Activated CD4-positive, alpha-beta memory T cell treated with anti-CD3 and anti-CD28 coated beads, Interleukin-2, amount 10 ng/mL, durations not matched to agents 7 days and 5 days (primary cell): ENCODE measurements at regions not wholly inside any gene's neighbourhood (a gene's known extent, or its start where the extent isn't known, plus 50 kb on each side); places are given as distances from the start of the nearest gene placed in this dataset.

Experiments used
- CTCF ChIA-PET: fragments of 350-600 bp; sonication (Branson Sonifier 250); formaldehyde crosslinking; loops from one replicate; lab custom pipeline; 2021; ENCODE audit warnings: antibody characterized with exemption, inconsistent platforms; lab: Charles Lee
- POLR2A ChIA-PET: fragments of 350-600 bp; sonication (Branson Sonifier 250); formaldehyde crosslinking; loops from one replicate; lab custom pipeline; 2021; ENCODE audit warnings: antibody characterized with exemption; lab: Charles Lee
- DNase-seq: peaks from one replicate; pipeline ENCODE4 v3.0.0-alpha.2; 2020
- H3K27ac Mint-ChIP-seq: one replicate; pipeline ENCODE4 v1.8.0; 2021; ENCODE audit warnings: mild to moderate bottlenecking, mixed read lengths
- H3K27me3 Mint-ChIP-seq: one replicate; pipeline ENCODE4 v1.8.0; 2021; ENCODE audit warnings: mixed read lengths
- H3K36me3 Mint-ChIP-seq: one replicate; pipeline ENCODE4 v1.8.0; 2021; ENCODE audit warnings: low read depth, mixed read lengths
- H3K4me1 Mint-ChIP-seq: one replicate; pipeline ENCODE4 v1.8.0; 2021; ENCODE audit warnings: mixed read lengths
- H3K4me3 Mint-ChIP-seq: one replicate; pipeline ENCODE4 v1.8.0; 2021; ENCODE audit warnings: mild to moderate bottlenecking, mixed read lengths
- H3K9me3 Mint-ChIP-seq: one replicate; pipeline ENCODE4 v1.8.0; 2021; ENCODE audit warnings: mixed read lengths

GRCh38 chr22:22946131-22946530 is 58.5 kb downstream of the IGLL5 start:
- no peaks in the 10 kb centered on the region for H3K9me3 Mint-ChIP-seq
- H3K27ac Mint-ChIP-seq, result no peak overlapping the region
- no peaks in the 10 kb centered on the region for H3K36me3 Mint-ChIP-seq
- POLR2A ChIA-PET, result no interaction called here
- CTCF ChIA-PET, result no interaction called here
- no peak overlapping the region for H3K4me3 Mint-ChIP-seq
- peaks cover 3% of the 10 kb centered on the region for H3K27me3 Mint-ChIP-seq
- peaks cover 16% of the 10 kb centered on the region for H3K4me1 Mint-ChIP-seq
- peak; percentile 7 for DNase-seq

GRCh38 chr22:22948651-22949571 is 61.3 kb downstream of the IGLL5 start:
- CTCF ChIA-PET, result interaction anchor here (1.0 to 3.1 kb wide), 4 partner anchors 11 to 174 kb away, joined by 3 to 9 read pairs (median 6); no protein-coding TSS in a partner anchor

GRCh38 chr22:22949953-22950352 is 62.3 kb downstream of the IGLL5 start:
- Mint-ChIP-seq H3K4me1 (peaks cover 14% of the 10 kb centered on the region), H3K36me3 (no peaks in the 10 kb centered on the region), H3K9me3 (no peaks in the 10 kb centered on the region), H3K27me3 (peaks cover 26% of the 10 kb centered on the region), H3K4me3 (no peak overlapping the region), H3K27ac (no peak overlapping the region)
- POLR2A ChIA-PET, result no interaction called here
- CTCF ChIA-PET, result interaction anchor here (0.6 to 3.1 kb wide), 3 partner anchors 66 to 178 kb away, joined by 3 to 8 read pairs (median 3); no protein-coding TSS in a partner anchor
- no peak for DNase-seq

More at GRCh38 chr22:22948651-22949571, 61.3 kb downstream of the IGLL5 start:
- H3K36me3 Mint-ChIP-seq, result no peaks in the 10 kb centered on the region
- peak; percentile 5 for DNase-seq
- H3K4me1 Mint-ChIP-seq, result peaks cover 14% of the 10 kb centered on the region
- H3K27me3 Mint-ChIP-seq, result peaks cover 19% of the 10 kb centered on the region
- no peak overlapping the region for H3K4me3 Mint-ChIP-seq
- no peaks in the 10 kb centered on the region for H3K9me3 Mint-ChIP-seq
- POLR2A ChIA-PET, result no interaction called here
- H3K27ac Mint-ChIP-seq, result no peak overlapping the region

GRCh38 chr22:22951035-22951434 is 63.4 kb downstream of the IGLL5 start:
- Mint-ChIP-seq H3K4me3 (no peak overlapping the region), H3K27me3 (peaks cover 33% of the 10 kb centered on the region), H3K9me3 (no peaks in the 10 kb centered on the region), H3K4me1 (peaks cover 10% of the 10 kb centered on the region), H3K36me3 (no peaks in the 10 kb centered on the region), H3K27ac (no peak overlapping the region)
- DNase-seq, result no peak
- CTCF ChIA-PET, result interaction anchor here (0.8 to 1.2 kb wide), 2 partner anchors 15 to 177 kb away, joined by 3 read pairs; no protein-coding TSS in a partner anchor
- POLR2A ChIA-PET, result no interaction called here

GRCh38 chr22:22952531-22953280 is 65.1 kb downstream of the IGLL5 start:
- CTCF ChIA-PET, result interaction anchor here (1.2 to 6.3 kb wide), 4 partner anchors 68 to 200 kb away, joined by 4 to 93 read pairs (median 51); no protein-coding TSS in a partner anchor

GRCh38 chr22:22953791-22954190 is 66.2 kb downstream of the IGLL5 start:
- peak; percentile 13 for DNase-seq
- no peak overlapping the region for H3K4me3 Mint-ChIP-seq
- H3K4me1 Mint-ChIP-seq, result no peaks in the 10 kb centered on the region
- no peak overlapping the region for H3K27ac Mint-ChIP-seq
- no peaks in the 10 kb centered on the region for H3K36me3 Mint-ChIP-seq
- H3K27me3 Mint-ChIP-seq, result peaks cover 33% of the 10 kb centered on the region
- ChIA-PET CTCF (interaction anchor here (0.7 to 6.9 kb wide), 19 partner anchors 9 to 287 kb away, joined by 3 to 93 read pairs (median 7); no protein-coding TSS in a partner anchor), POLR2A (interaction anchor here (0.8 kb wide), 1 partner anchor 9 kb away, joined by 3 read pairs; no protein-coding TSS in a partner anchor)
- H3K9me3 Mint-ChIP-seq, result no peaks in the 10 kb centered on the region

More at GRCh38 chr22:22952531-22953280, 65.1 kb downstream of the IGLL5 start:
- Mint-ChIP-seq H3K27me3 (peaks cover 33% of the 10 kb centered on the region), H3K27ac (no peak overlapping the region), H3K9me3 (no peaks in the 10 kb centered on the region), H3K4me1 (no peaks in the 10 kb centered on the region), H3K4me3 (no peak overlapping the region), H3K36me3 (no peaks in the 10 kb centered on the region)
- POLR2A ChIA-PET, result interaction anchor here (0.8 kb wide), 1 partner anchor 8 kb away, joined by 3 read pairs; no protein-coding TSS in a partner anchor
- peak; percentile 13 for DNase-seq

- no peaks in the 10 kb centered on the region for H3K9me3 Mint-ChIP-seq
- H3K27ac Mint-ChIP-seq, result no peak overlapping the region
- CTCF ChIA-PET, result interaction anchor here (1.0 to 6.9 kb wide), 28 partner anchors 10 to 324 kb away, joined by 3 to 93 read pairs (median 6); no protein-coding TSS in a partner anchor
- peaks cover 33% of the 10 kb centered on the region for H3K27me3 Mint-ChIP-seq
- H3K36me3 Mint-ChIP-seq, result no peaks in the 10 kb centered on the region
- POLR2A ChIA-PET, result interaction anchor here (0.9 kb wide), 1 partner anchor 71 kb away, joined by 3 read pairs; no protein-coding TSS in a partner anchor
- H3K4me1 Mint-ChIP-seq, result no peaks in the 10 kb centered on the region
- DNase-seq, result peak; percentile 45
- no peak overlapping the region for H3K4me3 Mint-ChIP-seq
These were observed 67.0 kb downstream of the IGLL5 start for GRCh38 chr22:22954656-22955055.

GRCh38 chr22:22955276-22955798 is 67.7 kb downstream of the IGLL5 start:
- H3K4me1 Mint-ChIP-seq, result no peaks in the 10 kb centered on the region
- H3K27me3 Mint-ChIP-seq, result peaks cover 36% of the 10 kb centered on the region

GRCh38 chr22:22955866-22956535 is 68.4 kb downstream of the IGLL5 start:
- peak; percentile 75 for DNase-seq
- Mint-ChIP-seq H3K36me3 (no peaks in the 10 kb centered on the region), H3K9me3 (no peaks in the 10 kb centered on the region), H3K27me3 (peaks cover 39% of the 10 kb centered on the region), H3K4me3 (no peak overlapping the region), H3K27ac (no peak overlapping the region), H3K4me1 (no peaks in the 10 kb centered on the region)
- CTCF ChIA-PET, result interaction anchor here (0.6 to 6.9 kb wide), 21 partner anchors 9 to 578 kb away, joined by 4 to 93 read pairs (median 8); no protein-coding TSS in a partner anchor
- POLR2A ChIA-PET, result interaction anchor here (1.2 kb wide), 1 partner anchor 72 kb away, joined by 3 read pairs; no protein-coding TSS in a partner anchor

More at GRCh38 chr22:22955276-22955798, 67.7 kb downstream of the IGLL5 start:
- no peak overlapping the region for H3K27ac Mint-ChIP-seq
- no peaks in the 10 kb centered on the region for H3K9me3 Mint-ChIP-seq
- DNase-seq, result no peak
- POLR2A ChIA-PET, result interaction anchor here (0.9 kb wide), 1 partner anchor 71 kb away, joined by 3 read pairs; no protein-coding TSS in a partner anchor
- CTCF ChIA-PET, result interaction anchor here (1.0 to 6.9 kb wide), 29 partner anchors 10 to 323 kb away, joined by 3 to 93 read pairs (median 6); no protein-coding TSS in a partner anchor
- H3K4me3 Mint-ChIP-seq, result no peak overlapping the region
- no peaks in the 10 kb centered on the region for H3K36me3 Mint-ChIP-seq

- Mint-ChIP-seq H3K36me3 (no peaks in the 10 kb centered on the region), H3K4me1 (no peaks in the 10 kb centered on the region), H3K27ac (no peak overlapping the region), H3K9me3 (peaks cover 3% of the 10 kb centered on the region), H3K4me3 (no peak overlapping the region), H3K27me3 (peaks cover 42% of the 10 kb centered on the region)
- DNase-seq, result no peak
- ChIA-PET POLR2A (no interaction called here), CTCF (interaction anchor here (0.7 to 6.9 kb wide), 23 partner anchors 10 to 325 kb away, joined by 3 to 93 read pairs (median 6); no protein-coding TSS in a partner anchor)
These were observed 69.5 kb downstream of the IGLL5 start for GRCh38 chr22:22957090-22957489.

GRCh38 chr22:22958621-22959020 is 71.0 kb downstream of the IGLL5 start:
- no peaks in the 10 kb centered on the region for H3K4me1 Mint-ChIP-seq
- no peak for DNase-seq
- peaks cover 37% of the 10 kb centered on the region for H3K27me3 Mint-ChIP-seq
- peaks cover 3% of the 10 kb centered on the region for H3K9me3 Mint-ChIP-seq
- H3K27ac Mint-ChIP-seq, result no peak overlapping the region
- ChIA-PET CTCF (interaction anchor here (1.5 to 6.9 kb wide), 13 partner anchors 11 to 323 kb away, joined by 3 to 93 read pairs (median 11); no protein-coding TSS in a partner anchor), POLR2A (no interaction called here)
- H3K4me3 Mint-ChIP-seq, result no peak overlapping the region
- H3K36me3 Mint-ChIP-seq, result no peaks in the 10 kb centered on the region
